ENCODE measurements at regions not wholly inside any gene's neighbourhood (a gene's known extent, or its start where the extent isn't known, plus 50 kb on each side); places are given as distances from the start of the nearest gene placed in this dataset.

DNA sequence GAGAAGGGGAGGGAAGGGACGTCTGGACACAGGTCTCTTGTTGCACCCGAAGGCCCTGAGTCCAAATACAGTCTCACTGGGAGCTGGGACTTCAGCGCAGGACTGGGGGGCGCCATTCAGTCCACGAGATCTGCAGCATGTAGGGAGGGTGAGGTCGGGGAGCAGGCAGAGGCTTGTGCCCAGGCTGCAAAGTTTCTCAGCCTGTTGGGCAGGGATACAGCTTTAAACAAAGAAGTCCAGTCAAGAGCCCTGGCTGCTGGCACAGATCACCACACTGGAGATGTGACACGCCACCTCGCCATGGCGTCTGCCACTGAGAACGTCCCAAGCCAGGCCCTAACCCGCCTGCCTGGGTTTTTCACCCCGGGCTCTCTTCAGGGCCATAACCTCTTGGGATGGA, 256.6 kb downstream of the DLL1 start:
- Histone ChIP-seq H3K36me3 (no peaks in the 10 kb centered on the region), H3K4me3 (no peak overlapping the region), H3K9me3 (peaks cover 0 to 2% (median 0%) of the 10 kb centered on the region in 4 donors), H3K27ac (no peak overlapping the region), H3K4me1 (peaks cover 0 to 17% (median 3%) of the 10 kb centered on the region in 4 donors), H3K27me3 (no peaks in the 10 kb centered on the region)
- DNase-seq: peak; percentile 30
- TF ChIP-seq EP300 (IDR thresholded peaks at IDR 0.05) (no peak), POLR2AphosphoS5 (IDR thresholded peaks at IDR 0.05) (no peak), POLR2A (IDR thresholded peaks at IDR 0.05) (no peak)
- TF ChIP-seq, protein P1, sequence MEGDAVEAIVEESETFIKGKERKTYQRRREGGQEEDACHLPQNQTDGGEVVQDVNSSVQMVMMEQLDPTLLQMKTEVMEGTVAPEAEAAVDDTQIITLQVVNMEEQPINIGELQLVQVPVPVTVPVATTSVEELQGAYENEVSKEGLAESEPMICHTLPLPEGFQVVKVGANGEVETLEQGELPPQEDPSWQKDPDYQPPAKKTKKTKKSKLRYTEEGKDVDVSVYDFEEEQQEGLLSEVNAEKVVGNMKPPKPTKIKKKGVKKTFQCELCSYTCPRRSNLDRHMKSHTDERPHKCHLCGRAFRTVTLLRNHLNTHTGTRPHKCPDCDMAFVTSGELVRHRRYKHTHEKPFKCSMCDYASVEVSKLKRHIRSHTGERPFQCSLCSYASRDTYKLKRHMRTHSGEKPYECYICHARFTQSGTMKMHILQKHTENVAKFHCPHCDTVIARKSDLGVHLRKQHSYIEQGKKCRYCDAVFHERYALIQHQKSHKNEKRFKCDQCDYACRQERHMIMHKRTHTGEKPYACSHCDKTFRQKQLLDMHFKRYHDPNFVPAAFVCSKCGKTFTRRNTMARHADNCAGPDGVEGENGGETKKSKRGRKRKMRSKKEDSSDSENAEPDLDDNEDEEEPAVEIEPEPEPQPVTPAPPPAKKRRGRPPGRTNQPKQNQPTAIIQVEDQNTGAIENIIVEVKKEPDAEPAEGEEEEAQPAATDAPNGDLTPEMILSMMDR (IDR thresholded peaks at IDR 0.05): no peak
- 85 to 88% methylated on average over 12 of the region's 12 CpGs for WGBS, 2 donors
- intact Hi-C loops (cut with DNase I): no loop called here

DNA sequence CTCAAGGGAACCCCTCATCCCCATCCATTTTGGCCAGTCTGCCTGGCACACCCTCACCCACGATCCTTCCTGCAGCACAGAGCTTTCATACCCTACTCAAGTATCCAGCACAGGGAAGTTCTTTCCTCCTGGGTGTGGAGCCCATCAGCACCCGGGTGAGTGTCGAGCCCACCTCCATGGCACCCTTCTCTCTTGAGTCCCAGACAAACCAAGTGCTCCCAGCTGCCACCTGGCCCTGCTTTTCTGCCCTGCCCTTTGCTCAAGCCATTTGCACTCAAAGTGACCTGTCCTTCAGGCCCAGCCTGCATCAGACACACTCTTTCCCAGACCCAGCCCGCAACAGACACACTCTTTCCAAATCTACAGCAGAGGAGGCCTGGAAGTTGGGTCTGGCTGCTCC, 257.2 kb downstream of the DLL1 start:
- TF ChIP-seq EP300 (IDR thresholded peaks at IDR 0.05) (no peak), POLR2AphosphoS5 (IDR thresholded peaks at IDR 0.05) (no peak), POLR2A (IDR thresholded peaks at IDR 0.05) (no peak)
- TF ChIP-seq, protein P1 (IDR thresholded peaks at IDR 0.05): no peak
- Histone ChIP-seq H3K4me1 (peaks cover 0 to 17% (median 3%) of the 10 kb centered on the region in 4 donors), H3K4me3 (no peak overlapping the region), H3K9me3 (peaks cover 0 to 2% (median 0%) of the 10 kb centered on the region in 4 donors), H3K27ac (no peak overlapping the region), H3K36me3 (no peaks in the 10 kb centered on the region), H3K27me3 (no peaks in the 10 kb centered on the region)
- 92 to 95% methylated on average over 4 of the region's 4 CpGs for whole genome bisulfite sequencing, 2 donors
- intact Hi-C loops (cut with DNase I): no loop called here
- DNase-seq: peak; percentile 19

DNA sequence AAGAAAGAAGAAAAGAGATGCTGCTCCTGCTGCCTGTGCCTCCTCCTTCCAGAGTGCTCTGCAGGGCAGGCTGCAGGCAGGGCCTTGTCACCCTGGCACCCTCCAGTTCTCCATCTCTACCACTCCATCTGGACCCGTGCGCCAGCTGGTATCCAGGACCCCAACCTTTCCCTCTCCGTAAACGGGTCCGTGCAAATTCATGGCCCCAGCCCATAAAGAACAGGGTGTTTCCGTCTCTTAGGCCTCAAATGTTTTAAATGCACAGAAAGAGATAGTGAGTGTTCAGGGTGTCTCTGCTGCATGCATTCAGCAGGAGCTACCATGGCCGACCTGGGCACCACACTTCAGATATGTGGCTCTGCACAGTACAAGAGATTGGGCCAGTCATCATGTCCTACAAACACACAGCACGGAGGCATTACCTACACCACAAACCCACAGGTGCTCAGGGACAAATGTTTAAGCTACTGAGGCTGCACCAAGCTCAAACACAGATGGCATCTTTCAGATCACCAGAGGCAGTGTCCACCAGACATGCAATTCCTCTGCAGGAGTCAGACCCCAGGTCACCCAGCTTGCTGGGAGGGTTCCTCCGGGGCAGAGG, 258.1 kb downstream of the DLL1 start:
- H3K4me1 ChIP-seq: peaks cover 0 to 18% (median 3%) of the 10 kb centered on the region in 4 donors
- intact Hi-C loops (cut with DNase I): no loop called here
- 94 to 96% methylated on average over 9 of the region's 9 CpGs for WGBS, 2 donors
- H3K9me3 ChIP-seq: peaks cover 0 to 2% (median 0%) of the 10 kb centered on the region in 4 donors
- H3K36me3 ChIP-seq: no peaks in the 10 kb centered on the region
- peak; percentile 48 for DNase-seq
- no peak overlapping the region for H3K27ac ChIP-seq
- TF ChIP-seq POLR2AphosphoS5 (IDR thresholded peaks at IDR 0.05) (no peak), POLR2A (IDR thresholded peaks at IDR 0.05) (no peak), EP300 (IDR thresholded peaks at IDR 0.05) (no peak)
- TF ChIP-seq, protein P1 (IDR thresholded peaks at IDR 0.05): no peak
- H3K4me3 ChIP-seq: no peak overlapping the region
- H3K27me3 ChIP-seq: no peaks in the 10 kb centered on the region

DNA sequence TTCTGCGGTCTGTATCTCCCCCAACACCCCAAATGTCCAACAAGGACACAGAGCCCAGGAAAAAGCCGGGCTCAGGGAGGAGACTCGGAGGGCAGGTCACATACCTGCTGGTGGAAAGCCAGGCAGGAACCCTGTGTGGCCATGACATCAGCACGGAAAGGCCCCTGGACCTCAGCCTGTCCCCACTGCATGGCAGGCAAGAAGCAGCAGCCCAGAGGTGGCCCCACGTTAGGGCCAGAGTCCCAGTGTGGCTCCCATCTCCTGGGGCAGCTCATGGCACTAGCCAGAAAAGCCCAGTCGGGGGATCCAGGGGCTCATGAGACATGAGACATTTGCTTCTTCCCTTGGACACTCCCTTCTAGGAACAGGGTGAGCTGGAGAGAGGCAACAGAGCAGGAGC, 258.7 kb downstream of the DLL1 start:
- DNase-seq: peak; percentile 59
- intact Hi-C loops (cut with DNase I): no loop called here
- WGBS, 2 donors: 89 to 94% methylated on average over 6 of the region's 6 CpGs
- Histone ChIP-seq H3K36me3 (no peaks in the 10 kb centered on the region), H3K4me3 (no peak overlapping the region), H3K27me3 (no peaks in the 10 kb centered on the region), H3K27ac (peak overlapping the region in 1 of 4 donors; percentile 74), H3K9me3 (peaks cover 0 to 2% (median 0%) of the 10 kb centered on the region in 4 donors), H3K4me1 (peaks cover 0 to 24% (median 9%) of the 10 kb centered on the region in 4 donors)
- no peak for TF ChIP-seq POLR2AphosphoS5 (IDR thresholded peaks at IDR 0.05)
- TF ChIP-seq, protein P1 (IDR thresholded peaks at IDR 0.05): no peak
- no peak for TF ChIP-seq EP300 (IDR thresholded peaks at IDR 0.05)
- TF ChIP-seq POLR2A (IDR thresholded peaks at IDR 0.05): no peak
